B cell (primary cell): ENCODE measurements at regions not wholly inside any gene's neighbourhood (a gene's known extent, or its start where the extent isn't known, plus 50 kb on each side); places are given as distances from the start of the nearest gene placed in this dataset.

Source experiments
- ATAC-seq: fragments of 200-7000 bp; cut with Tn5 transposase; one replicate; pipeline ENCODE4 v1.10.0; 2021; ENCODE audit warnings: low read depth, mild to moderate bottlenecking, moderate number of reproducible peaks, moderate library complexity
- CTCF ChIA-PET: fragments of 350-600 bp; sonication (Branson Sonifier 250); formaldehyde crosslinking; loops from one replicate; lab custom pipeline; 2021; ENCODE audit warnings: antibody characterized with exemption, inconsistent platforms; lab: Charles Lee
- POLR2A ChIA-PET: fragments of 350-600 bp; sonication (Branson Sonifier 250); formaldehyde crosslinking; loops from one replicate; lab custom pipeline; 2021; ENCODE audit warnings: antibody characterized with exemption; lab: Charles Lee
- DNase-seq: peaks from one replicate; pipeline ENCODE4 v3.0.0; 2013
- H2AFZ ChIP-seq: 2 replicates; pipeline ENCODE4 v1.6.1; 2012; ENCODE audit warnings: mild to moderate bottlenecking, low read depth, low read length; ENCODE audit not compliant: insufficient read depth, poor library complexity, severe bottlenecking
- H3K27ac ChIP-seq, 2 donors: 1 replicate in 1 of 2; 2 replicates in 1 of 2; pipeline ENCODE4 v1.5.1; 2012 to 2013; ENCODE audit warnings: low read length in 2 of 2, mild to moderate bottlenecking in 2 of 2, moderate library complexity in 1 of 2
- H3K27me3 ChIP-seq, 4 experiments: fragments of 200-600 bp in 1 of 4; sonication (generic) in 1 of 4; replicated peaks in 1 of 4; 1 replicate in 2 of 4; 2 replicates in 2 of 4; pipeline versions ENCODE4 v1.6.1 to v1.7.0; 2013 to 2016; ENCODE audit warnings: low read length in 3 of 4, mild to moderate bottlenecking in 2 of 4, mixed read lengths in 1 of 4, moderate library complexity in 1 of 4; ENCODE audit not compliant: insufficient read depth in 4 of 4, control insufficient read depth in 3 of 4; ENCODE audit errors: control extremely low read depth in 1 of 4
- H3K36me3 ChIP-seq, 2 experiments: replicated peaks in 1 of 2; 1 replicate in 1 of 2; 2 replicates in 1 of 2; pipeline versions ENCODE4 v1.6.1 to v1.7.1; 2013; ENCODE audit warnings: low read length in 1 of 2; ENCODE audit not compliant: insufficient read depth in 2 of 2, control insufficient read depth in 1 of 2; ENCODE audit errors: control extremely low read depth in 1 of 2, extremely low read depth in 1 of 2
- H3K4me1 ChIP-seq, 2 donors: fragments of 200-600 bp in 1 of 2; sonication (generic) in 1 of 2; 1 replicate in 1 of 2; 2 replicates in 1 of 2; pipeline versions ENCODE4 v1.5.1 to v1.6.1; 2013 to 2017; ENCODE audit warnings: low read length in 2 of 2; ENCODE audit not compliant: control insufficient read depth in 2 of 2, insufficient read depth in 2 of 2
- H3K4me2 ChIP-seq: replicated peaks from 2 replicates; pipeline ENCODE3; 2012; ENCODE audit warnings: mild to moderate bottlenecking, low read depth, low read length; ENCODE audit not compliant: poor library complexity, severe bottlenecking
- H3K4me3 ChIP-seq, 5 experiments: fragments of 200-600 bp in 1 of 5; sonication (generic) in 1 of 5; 1 replicate in 3 of 5; 2 replicates in 2 of 5; pipeline versions ENCODE4 v1.5.1 to v1.7.0; 2011 to 2016; ENCODE audit warnings: low read length in 4 of 5, mild to moderate bottlenecking in 4 of 5, low read depth in 2 of 5, control low read depth in 1 of 5, moderate library complexity in 1 of 5; ENCODE audit not compliant: insufficient read depth in 1 of 5; ENCODE audit errors: control extremely low read depth in 1 of 5, extremely low read depth in 1 of 5
- H3K79me2 ChIP-seq: fragments of 200-600 bp; sonication (generic); one replicate; pipeline ENCODE4 v1.6.0; 2016; ENCODE audit warnings: low read length; ENCODE audit not compliant: control insufficient read depth, insufficient read depth
- H3K9ac ChIP-seq: fragments of 200-600 bp; sonication (generic); 2 replicates; pipeline ENCODE4 v1.6.1; 2017; ENCODE audit warnings: mild to moderate bottlenecking, low read length, moderate library complexity
- H3K9me3 ChIP-seq, 3 donors: one replicate each; pipeline versions ENCODE4 v1.6.1 to v1.7.1; 2013; ENCODE audit warnings: low read length in 2 of 3; ENCODE audit not compliant: control insufficient read depth in 2 of 3, insufficient read depth in 1 of 3; ENCODE audit errors: control extremely low read depth in 1 of 3
- H4K20me1 ChIP-seq: 2 replicates; pipeline ENCODE4 v1.6.0; 2012; ENCODE audit warnings: mild to moderate bottlenecking, low read length; ENCODE audit not compliant: insufficient read depth, control insufficient read depth, poor library complexity, severe bottlenecking
- H3K27ac Mint-ChIP-seq: one replicate; pipeline ENCODE4 v1.8.0; 2021; ENCODE audit warnings: mixed read lengths
- H3K27me3 Mint-ChIP-seq: one replicate; pipeline ENCODE4 v1.8.0; 2021; ENCODE audit warnings: mixed read lengths
- H3K4me1 Mint-ChIP-seq: one replicate; pipeline ENCODE4 v1.8.0; 2021; ENCODE audit warnings: mixed read lengths
- H3K4me3 Mint-ChIP-seq: one replicate; pipeline ENCODE4 v1.8.0; 2021; ENCODE audit warnings: mixed read lengths
- H3K9me3 Mint-ChIP-seq: one replicate; pipeline ENCODE4 v1.8.0; 2022; ENCODE audit warnings: mixed read lengths; ENCODE audit not compliant: insufficient read depth
- EZH2 ChIP-seq: IDR thresholded peaks from 2 replicates; pipeline ENCODE4 v1.6.1; 2012; ENCODE audit warnings: borderline replicate concordance, low read depth, mild to moderate bottlenecking, moderate library complexity, low read length; ENCODE audit not compliant: insufficient read depth, poor library complexity, severe bottlenecking
- WGBS: methylation state at CpG from one replicate; pipeline ENCODE4 v1.1.5; 2013; ENCODE audit warnings: missing lambda C conversion rate; ENCODE audit not compliant: insufficient coverage; 5-methylcytosine and 5-hydroxymethylcytosine counted together
- intact Hi-C: fragments of 100-400 bp; cut with micrococcal nuclease; formaldehyde crosslinking; loops from one replicate; pipeline ENCODE4 v1.10.0; 2022
- TF ChIP-seq, protein P1 (sequence below): fragments of 200-600 bp; IDR thresholded peaks from one replicate; pipeline ENCODE4 v1.8.0; 2022; ENCODE audit warnings: antibody characterized with exemption, mild to moderate bottlenecking

DNA sequence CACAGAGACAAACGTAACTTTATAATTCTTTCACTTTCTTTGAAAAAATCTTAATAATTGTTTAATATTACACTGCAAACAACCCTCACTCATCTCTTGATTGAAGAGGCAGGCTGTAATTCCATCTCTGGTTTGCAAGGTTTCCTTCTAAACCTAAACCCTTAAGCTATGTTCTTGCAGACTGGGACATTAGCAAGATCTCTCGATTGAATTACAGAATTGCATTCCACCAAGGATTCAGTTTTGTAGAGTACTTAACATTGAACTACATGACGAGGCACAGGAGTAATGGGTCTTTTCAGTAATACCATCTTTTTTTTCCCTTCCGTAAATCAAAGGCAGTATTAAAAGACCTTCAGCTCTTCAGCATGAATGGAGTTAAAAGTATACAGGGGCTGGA, 111.6 kb upstream of the EEF1E1 start:
- peaks cover 16% of the 10 kb centered on the region for H3K27me3 Mint-ChIP-seq
- Histone ChIP-seq H3K27me3 (peaks cover 0 to 5% (median 0%) of the 10 kb centered on the region in 4 experiments), H2AFZ (no peak overlapping the region), H3K36me3 (no peaks in the 10 kb centered on the region), H3K4me1 (no peaks in the 10 kb centered on the region), H3K9me3 (no peaks in the 10 kb centered on the region), H3K9ac (no peak overlapping the region), H3K4me2 (no peak overlapping the region), H3K27ac (no peak overlapping the region), H4K20me1 (no peaks in the 10 kb centered on the region), H3K4me3 (no peak overlapping the region), H3K79me2 (no peaks in the 10 kb centered on the region)
- TF ChIP-seq EZH2: no peak
- TF ChIP-seq, protein P1, sequence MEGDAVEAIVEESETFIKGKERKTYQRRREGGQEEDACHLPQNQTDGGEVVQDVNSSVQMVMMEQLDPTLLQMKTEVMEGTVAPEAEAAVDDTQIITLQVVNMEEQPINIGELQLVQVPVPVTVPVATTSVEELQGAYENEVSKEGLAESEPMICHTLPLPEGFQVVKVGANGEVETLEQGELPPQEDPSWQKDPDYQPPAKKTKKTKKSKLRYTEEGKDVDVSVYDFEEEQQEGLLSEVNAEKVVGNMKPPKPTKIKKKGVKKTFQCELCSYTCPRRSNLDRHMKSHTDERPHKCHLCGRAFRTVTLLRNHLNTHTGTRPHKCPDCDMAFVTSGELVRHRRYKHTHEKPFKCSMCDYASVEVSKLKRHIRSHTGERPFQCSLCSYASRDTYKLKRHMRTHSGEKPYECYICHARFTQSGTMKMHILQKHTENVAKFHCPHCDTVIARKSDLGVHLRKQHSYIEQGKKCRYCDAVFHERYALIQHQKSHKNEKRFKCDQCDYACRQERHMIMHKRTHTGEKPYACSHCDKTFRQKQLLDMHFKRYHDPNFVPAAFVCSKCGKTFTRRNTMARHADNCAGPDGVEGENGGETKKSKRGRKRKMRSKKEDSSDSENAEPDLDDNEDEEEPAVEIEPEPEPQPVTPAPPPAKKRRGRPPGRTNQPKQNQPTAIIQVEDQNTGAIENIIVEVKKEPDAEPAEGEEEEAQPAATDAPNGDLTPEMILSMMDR: no peak
- CTCF ChIA-PET: no interaction called here
- POLR2A ChIA-PET: no interaction called here
- no peak for ATAC-seq
- intact Hi-C loops: no loop called here
- no CpG with 5 or more reads among the region's 4 CpGs for WGBS
- no peak overlapping the region for H3K27ac Mint-ChIP-seq
- H3K4me3 Mint-ChIP-seq: no peak overlapping the region
- no peaks in the 10 kb centered on the region for H3K4me1 Mint-ChIP-seq
- no peaks in the 10 kb centered on the region for H3K9me3 Mint-ChIP-seq
- DNase-seq: no peak

DNA sequence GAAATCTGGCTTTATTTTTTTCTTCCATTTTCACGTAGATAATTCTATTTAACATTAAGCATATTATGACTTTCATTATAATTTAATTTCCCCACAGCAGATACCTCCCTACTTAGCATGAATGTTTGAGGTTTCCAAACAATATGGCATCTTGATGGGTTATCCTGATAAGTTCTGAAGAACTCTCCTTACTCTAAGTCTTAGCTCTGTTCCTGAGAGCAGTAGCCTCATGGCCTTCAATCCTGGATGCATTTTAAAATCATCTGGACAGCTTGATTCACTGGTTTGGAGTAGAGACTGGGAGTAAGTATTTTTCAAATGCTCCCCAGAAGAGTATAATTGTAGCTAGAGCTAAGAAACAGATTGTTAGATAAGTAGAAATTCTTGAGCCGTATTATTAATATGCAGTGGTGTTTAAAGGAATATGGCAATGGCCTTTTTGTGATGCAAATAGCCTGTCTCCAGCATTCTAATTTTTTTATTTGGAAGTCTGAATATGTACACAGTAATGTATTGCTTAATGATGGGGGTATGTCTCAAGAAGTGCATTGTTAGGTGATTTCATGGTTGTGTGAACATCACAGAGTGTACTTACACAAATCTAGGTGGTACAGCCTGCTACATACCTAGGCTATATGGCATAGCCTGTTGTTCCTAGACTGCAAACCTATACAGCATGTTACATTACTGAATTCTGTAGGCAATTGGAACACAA, 110.5 kb upstream of the EEF1E1 start:
- Histone ChIP-seq H3K36me3 (no peaks in the 10 kb centered on the region), H3K79me2 (no peaks in the 10 kb centered on the region), H3K4me2 (no peak overlapping the region), H3K9me3 (no peaks in the 10 kb centered on the region), H3K27me3 (peaks cover 0 to 5% (median 0%) of the 10 kb centered on the region in 4 experiments), H3K4me3 (no peak overlapping the region), H3K27ac (no peak overlapping the region), H2AFZ (no peak overlapping the region), H3K4me1 (no peaks in the 10 kb centered on the region), H4K20me1 (no peaks in the 10 kb centered on the region), H3K9ac (no peak overlapping the region)
- 100% methylated on average over 1 of the region's 2 CpGs for WGBS
- no peaks in the 10 kb centered on the region for H3K4me1 Mint-ChIP-seq
- DNase-seq: no peak
- no peak overlapping the region for H3K27ac Mint-ChIP-seq
- H3K27me3 Mint-ChIP-seq: peaks cover 13% of the 10 kb centered on the region
- intact Hi-C loops: no loop called here
- TF ChIP-seq EZH2: no peak
- TF ChIP-seq, protein P1: no peak
- H3K9me3 Mint-ChIP-seq: no peaks in the 10 kb centered on the region
- ChIA-PET POLR2A (no interaction called here), CTCF (no interaction called here)
- ATAC-seq: no peak
- H3K4me3 Mint-ChIP-seq: no peak overlapping the region
